Liver (tissue), 8 donors: ENCODE measurements at regions not wholly inside any gene's neighbourhood (a gene's known extent, or its start where the extent isn't known, plus 50 kb on each side); places are given as distances from the start of the nearest gene placed in this dataset.

Experiments
- DNase-seq: peaks from one replicate; pipeline ENCODE4 v3.0.0-alpha.2; 2017; ENCODE audit warnings: low spot score
- H3K27ac ChIP-seq, 2 donors: one replicate each; pipeline ENCODE4 v1.7.0; 2013; ENCODE audit warnings: inconsistent platforms in 2 of 2, low read length in 2 of 2, control low read depth in 1 of 2, low read depth in 1 of 2, mild to moderate bottlenecking in 1 of 2
- H3K27me3 ChIP-seq, 4 donors: one replicate each; pipeline versions ENCODE4 v1.6.1 to v1.7.0; 2013; ENCODE audit warnings: low read length in 3 of 4, inconsistent platforms in 1 of 4, mild to moderate bottlenecking in 1 of 4, moderate library complexity in 1 of 4; ENCODE audit not compliant: control insufficient read depth in 4 of 4, insufficient read depth in 4 of 4
- H3K36me3 ChIP-seq, 4 donors: one replicate each; pipeline versions ENCODE4 v1.6.1 to v1.7.0; 2013; ENCODE audit warnings: low read length in 3 of 4, mild to moderate bottlenecking in 3 of 4, low read depth in 1 of 4, moderate library complexity in 1 of 4; ENCODE audit not compliant: control insufficient read depth in 4 of 4, insufficient read depth in 3 of 4
- H3K4me1 ChIP-seq, 4 donors: one replicate each; pipeline versions ENCODE4 v1.6.1 to v1.7.0; 2013; ENCODE audit warnings: low read length in 3 of 4, mild to moderate bottlenecking in 3 of 4, moderate library complexity in 1 of 4; ENCODE audit not compliant: control insufficient read depth in 4 of 4, insufficient read depth in 4 of 4
- H3K4me3 ChIP-seq, 3 donors: one replicate each; pipeline versions ENCODE4 v1.6.1 to v1.7.0; 2013; ENCODE audit warnings: low read length in 3 of 3, control low read depth in 1 of 3, low read depth in 1 of 3, mild to moderate bottlenecking in 1 of 3
- H3K9ac ChIP-seq, 2 donors: one replicate each; pipeline ENCODE4 v1.7.0; 2013; ENCODE audit warnings: low read length in 2 of 2, mild to moderate bottlenecking in 2 of 2, moderate library complexity in 2 of 2, control low read depth in 1 of 2, low read depth in 1 of 2
- H3K9me3 ChIP-seq, 4 donors: one replicate each; pipeline versions ENCODE4 v1.6.1 to v1.7.0; 2013; ENCODE audit warnings: low read length in 3 of 4; ENCODE audit not compliant: control insufficient read depth in 4 of 4
- EGR1 ChIP-seq, 2 donors: IDR thresholded peaks; 2 replicates each; pipeline ENCODE4 v1.6.1; 2016 to 2018; ENCODE audit warnings: antibody characterized with exemption in 2 of 2, low read depth in 2 of 2
- FOXA1 ChIP-seq: IDR thresholded peaks from 2 replicates; pipeline ENCODE4 v1.6.1; 2016; ENCODE audit warnings: antibody characterized with exemption
- FOXA2 ChIP-seq: IDR thresholded peaks from 2 replicates; pipeline ENCODE4 v1.6.1; 2016; ENCODE audit warnings: antibody characterized with exemption
- GABPA ChIP-seq, 2 donors: IDR thresholded peaks in 1 of 2; conservative IDR thresholded peaks in 1 of 2; 2 replicates each; pipeline ENCODE4 v1.6.1; 2016; ENCODE audit warnings: antibody characterized with exemption in 2 of 2, mild to moderate bottlenecking in 1 of 2, moderate library complexity in 1 of 2
- HNF4A ChIP-seq, 2 donors: conservative IDR thresholded peaks; 2 replicates each; pipeline ENCODE4 v1.6.1; 2016; ENCODE audit warnings: antibody characterized with exemption in 2 of 2, mild to moderate bottlenecking in 2 of 2
- HNF4G ChIP-seq: IDR thresholded peaks from 2 replicates; pipeline ENCODE4 v1.6.1; 2016; ENCODE audit warnings: antibody characterized with exemption
- JUND ChIP-seq, 2 donors: IDR thresholded peaks; 2 replicates each; pipeline ENCODE4 v1.6.1; 2016; ENCODE audit warnings: antibody characterized with exemption in 2 of 2
- MAX ChIP-seq: IDR thresholded peaks from 2 replicates; pipeline ENCODE4 v1.6.1; 2016; ENCODE audit warnings: antibody characterized with exemption
- NR2F2 ChIP-seq: IDR thresholded peaks from 2 replicates; pipeline ENCODE4 v1.6.1; 2016; ENCODE audit warnings: antibody characterized with exemption
- RAD21 ChIP-seq, 2 donors: IDR thresholded peaks; 2 replicates each; pipeline ENCODE4 v1.6.1; 2016; ENCODE audit warnings: antibody characterized with exemption in 2 of 2, mild to moderate bottlenecking in 2 of 2
- RXRA ChIP-seq, 2 donors: IDR thresholded peaks; 2 replicates each; pipeline ENCODE4 v1.6.1; 2017 to 2018; ENCODE audit warnings: antibody characterized with exemption in 2 of 2, mild to moderate bottlenecking in 1 of 2
- SP1 ChIP-seq: IDR thresholded peaks from 2 replicates; pipeline ENCODE4 v1.6.1; 2018; ENCODE audit warnings: antibody characterized with exemption, mild to moderate bottlenecking
- TAF1 ChIP-seq: conservative IDR thresholded peaks from 2 replicates; pipeline ENCODE4 v1.6.1; 2016; ENCODE audit warnings: antibody characterized with exemption, mild to moderate bottlenecking
- YY1 ChIP-seq: IDR thresholded peaks from 2 replicates; pipeline ENCODE4 v1.6.1; 2016; ENCODE audit warnings: antibody characterized with exemption, mild to moderate bottlenecking
- WGBS: extraction: QIAGEN DNeasy Blood & Tissue Kit; methylation state at CpG from one replicate; pipeline ENCODE4 v1.1.7; 2013; 5-methylcytosine and 5-hydroxymethylcytosine counted together
- TF ChIP-seq, protein P1 (sequence below): IDR thresholded peaks from 2 replicates; pipeline ENCODE4 v1.6.1; 2016; ENCODE audit warnings: antibody characterized with exemption, mild to moderate bottlenecking
- TF ChIP-seq, protein P2 (sequence below): fragments of 150-350 bp; IDR thresholded peaks from 2 replicates; pipeline ENCODE4 v1.5.1; 2017; ENCODE audit warnings: improper control_type of control experiment, low read depth, low read length; ENCODE audit not compliant: missing input control
- TF ChIP-seq, protein P3 (sequence below): IDR thresholded peaks from 2 replicates; pipeline ENCODE4 v1.6.1; 2016; ENCODE audit warnings: antibody characterized with exemption
- donor health status: healthy.
- donor health status: healthy.
- donor health status: healthy.
- donor health status: healthy.
- donor health status: healthy.

- Histone ChIP-seq H3K27ac (no peak overlapping the region), H3K4me1 (no peaks in the 10 kb centered on the region), H3K27me3 (no peaks in the 10 kb centered on the region), H3K36me3 (no peaks in the 10 kb centered on the region), H3K9me3 (no peaks in the 10 kb centered on the region), H3K9ac (no peak overlapping the region), H3K4me3 (no peak overlapping the region)
- DNase-seq: no peak
- TF ChIP-seq, protein P1, sequence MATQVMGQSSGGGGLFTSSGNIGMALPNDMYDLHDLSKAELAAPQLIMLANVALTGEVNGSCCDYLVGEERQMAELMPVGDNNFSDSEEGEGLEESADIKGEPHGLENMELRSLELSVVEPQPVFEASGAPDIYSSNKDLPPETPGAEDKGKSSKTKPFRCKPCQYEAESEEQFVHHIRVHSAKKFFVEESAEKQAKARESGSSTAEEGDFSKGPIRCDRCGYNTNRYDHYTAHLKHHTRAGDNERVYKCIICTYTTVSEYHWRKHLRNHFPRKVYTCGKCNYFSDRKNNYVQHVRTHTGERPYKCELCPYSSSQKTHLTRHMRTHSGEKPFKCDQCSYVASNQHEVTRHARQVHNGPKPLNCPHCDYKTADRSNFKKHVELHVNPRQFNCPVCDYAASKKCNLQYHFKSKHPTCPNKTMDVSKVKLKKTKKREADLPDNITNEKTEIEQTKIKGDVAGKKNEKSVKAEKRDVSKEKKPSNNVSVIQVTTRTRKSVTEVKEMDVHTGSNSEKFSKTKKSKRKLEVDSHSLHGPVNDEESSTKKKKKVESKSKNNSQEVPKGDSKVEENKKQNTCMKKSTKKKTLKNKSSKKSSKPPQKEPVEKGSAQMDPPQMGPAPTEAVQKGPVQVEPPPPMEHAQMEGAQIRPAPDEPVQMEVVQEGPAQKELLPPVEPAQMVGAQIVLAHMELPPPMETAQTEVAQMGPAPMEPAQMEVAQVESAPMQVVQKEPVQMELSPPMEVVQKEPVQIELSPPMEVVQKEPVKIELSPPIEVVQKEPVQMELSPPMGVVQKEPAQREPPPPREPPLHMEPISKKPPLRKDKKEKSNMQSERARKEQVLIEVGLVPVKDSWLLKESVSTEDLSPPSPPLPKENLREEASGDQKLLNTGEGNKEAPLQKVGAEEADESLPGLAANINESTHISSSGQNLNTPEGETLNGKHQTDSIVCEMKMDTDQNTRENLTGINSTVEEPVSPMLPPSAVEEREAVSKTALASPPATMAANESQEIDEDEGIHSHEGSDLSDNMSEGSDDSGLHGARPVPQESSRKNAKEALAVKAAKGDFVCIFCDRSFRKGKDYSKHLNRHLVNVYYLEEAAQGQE: no peak
- TF ChIP-seq RAD21 (IDR thresholded peaks at IDR 0.05): no peak
- TF ChIP-seq FOXA2: no peak
- TF ChIP-seq HNF4A (conservative IDR thresholded peaks at IDR 0.05): no peak
- no peak for TF ChIP-seq TAF1
- TF ChIP-seq NR2F2: no peak
- TF ChIP-seq, protein P2, sequence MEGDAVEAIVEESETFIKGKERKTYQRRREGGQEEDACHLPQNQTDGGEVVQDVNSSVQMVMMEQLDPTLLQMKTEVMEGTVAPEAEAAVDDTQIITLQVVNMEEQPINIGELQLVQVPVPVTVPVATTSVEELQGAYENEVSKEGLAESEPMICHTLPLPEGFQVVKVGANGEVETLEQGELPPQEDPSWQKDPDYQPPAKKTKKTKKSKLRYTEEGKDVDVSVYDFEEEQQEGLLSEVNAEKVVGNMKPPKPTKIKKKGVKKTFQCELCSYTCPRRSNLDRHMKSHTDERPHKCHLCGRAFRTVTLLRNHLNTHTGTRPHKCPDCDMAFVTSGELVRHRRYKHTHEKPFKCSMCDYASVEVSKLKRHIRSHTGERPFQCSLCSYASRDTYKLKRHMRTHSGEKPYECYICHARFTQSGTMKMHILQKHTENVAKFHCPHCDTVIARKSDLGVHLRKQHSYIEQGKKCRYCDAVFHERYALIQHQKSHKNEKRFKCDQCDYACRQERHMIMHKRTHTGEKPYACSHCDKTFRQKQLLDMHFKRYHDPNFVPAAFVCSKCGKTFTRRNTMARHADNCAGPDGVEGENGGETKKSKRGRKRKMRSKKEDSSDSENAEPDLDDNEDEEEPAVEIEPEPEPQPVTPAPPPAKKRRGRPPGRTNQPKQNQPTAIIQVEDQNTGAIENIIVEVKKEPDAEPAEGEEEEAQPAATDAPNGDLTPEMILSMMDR: no peak
- no peak for TF ChIP-seq SP1
- TF ChIP-seq, protein P3, sequence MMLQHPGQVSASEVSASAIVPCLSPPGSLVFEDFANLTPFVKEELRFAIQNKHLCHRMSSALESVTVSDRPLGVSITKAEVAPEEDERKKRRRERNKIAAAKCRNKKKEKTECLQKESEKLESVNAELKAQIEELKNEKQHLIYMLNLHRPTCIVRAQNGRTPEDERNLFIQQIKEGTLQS: no peak
- no peak for TF ChIP-seq HNF4G
- TF ChIP-seq RXRA (IDR thresholded peaks at IDR 0.05): no peak
- TF ChIP-seq YY1: no peak
- no peak for TF ChIP-seq JUND (IDR thresholded peaks at IDR 0.05)
- TF ChIP-seq MAX: no peak
- no peak for TF ChIP-seq FOXA1
- WGBS: 76% methylated on average over 4 of the region's 4 CpGs
These were observed 394.7 kb upstream of the KLF12 start for GRCh38 chr13:74528734-74529513.

DNA sequence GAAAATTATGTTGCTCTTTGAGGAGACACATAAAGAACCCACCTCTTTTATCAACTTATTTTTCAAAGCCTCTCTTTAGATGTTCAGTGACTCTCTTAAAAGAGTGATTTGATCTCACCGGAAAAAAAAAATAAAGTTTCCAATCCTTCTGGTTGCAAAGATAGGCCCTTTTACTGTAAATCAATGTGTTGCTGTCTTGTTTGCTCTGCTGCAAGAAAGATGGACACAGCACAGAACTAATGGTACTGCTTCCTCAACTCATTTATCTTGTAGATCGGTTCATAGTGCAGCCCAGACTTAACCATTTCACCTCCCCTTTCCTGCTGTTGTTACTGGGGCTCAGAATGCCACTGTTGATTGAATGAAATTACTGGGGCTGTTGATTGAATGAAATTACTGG lies 388.9 kb upstream of the KLF12 start:
- Histone ChIP-seq H3K4me1 (no peaks in the 10 kb centered on the region), H3K27ac (no peak overlapping the region), H3K9ac (no peak overlapping the region), H3K4me3 (no peak overlapping the region), H3K36me3 (no peaks in the 10 kb centered on the region), H3K9me3 (no peaks in the 10 kb centered on the region), H3K27me3 (no peaks in the 10 kb centered on the region)
- TF ChIP-seq NR2F2 (no peak), TAF1 (no peak), GABPA (IDR thresholded peaks at IDR 0.05 in 1 of 2, conservative IDR thresholded peaks at IDR 0.05 in 1 of 2) (no peak), FOXA2 (no peak), YY1 (no peak), EGR1 (IDR thresholded peaks at IDR 0.05; ENCODE audit: low read depth in 2 of 2) (no peak)
- TF ChIP-seq, protein P3: no peak
- 47% methylated on average over 2 of the region's 2 CpGs for WGBS
- DNase-seq: no peak
